HUES6 (cell line): ENCODE measurements at regions not wholly inside any gene's neighbourhood (a gene's known extent, or its start where the extent isn't known, plus 50 kb on each side); places are given as distances from the start of the nearest gene placed in this dataset.

Experiments used
- H3K27ac ChIP-seq: 2 replicates; pipeline ENCODE4 v1.7.0; 2013; ENCODE audit warnings: low read depth, mild to moderate bottlenecking, low read length, inconsistent platforms
- H3K27me3 ChIP-seq: 2 replicates; pipeline ENCODE4 v1.6.1; 2013; ENCODE audit warnings: low read length; ENCODE audit not compliant: control insufficient read depth, insufficient read depth
- H3K36me3 ChIP-seq: 2 replicates; pipeline ENCODE4 v1.6.1; 2013; ENCODE audit warnings: low read length; ENCODE audit not compliant: control insufficient read depth, insufficient read depth
- H3K4me1 ChIP-seq: 2 replicates; pipeline ENCODE4 v1.6.1; 2013; ENCODE audit warnings: low read length; ENCODE audit not compliant: control insufficient read depth, insufficient read depth
- H3K4me3 ChIP-seq: 2 replicates; pipeline ENCODE4 v1.5.1; 2013; ENCODE audit warnings: low read depth, low read length
- H3K9ac ChIP-seq: one replicate; pipeline ENCODE4 v1.6.1; 2013; ENCODE audit warnings: mild to moderate bottlenecking, low read length
- H3K9me3 ChIP-seq: 2 replicates; pipeline ENCODE4 v1.6.1; 2013; ENCODE audit warnings: low read depth, low read length; ENCODE audit not compliant: control insufficient read depth, insufficient read depth

DNA sequence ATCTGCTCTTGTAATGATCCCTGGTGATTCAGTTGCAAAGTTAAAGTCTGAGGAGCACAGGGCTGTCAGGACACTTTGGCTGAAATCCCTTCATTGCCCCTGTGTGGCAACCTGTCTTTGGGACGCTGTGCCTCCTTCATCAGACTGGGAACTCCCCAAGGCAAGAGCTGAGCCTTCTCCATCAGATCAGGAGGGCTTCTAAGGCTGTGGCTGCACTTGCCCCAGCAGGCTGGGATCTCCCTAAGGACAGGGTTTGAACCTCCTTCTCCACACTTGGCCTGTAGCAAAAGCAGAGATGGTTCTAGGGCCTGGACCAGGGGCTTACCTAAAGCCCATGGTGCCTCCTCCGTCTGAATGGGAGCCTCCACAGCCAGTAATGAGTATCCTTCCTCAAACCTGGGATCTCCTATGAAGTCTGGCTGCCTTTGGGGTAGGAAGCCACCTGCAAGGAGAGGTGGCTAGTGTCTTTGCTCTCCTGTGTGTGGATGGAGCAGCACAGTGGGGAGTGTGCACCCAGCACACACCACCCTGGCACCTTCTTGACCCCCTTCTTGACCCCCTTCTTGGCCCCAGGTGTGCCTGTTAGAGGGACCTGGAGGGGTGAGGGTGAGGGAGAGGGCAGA, 79.0 kb upstream of the NKD1 start:
- peak overlapping the region; percentile 18; the same call in 1 of the 2 replicates for H3K27ac ChIP-seq
- H3K4me3 ChIP-seq: no peak overlapping the region
- no peaks in the 10 kb centered on the region for H3K36me3 ChIP-seq
- no peaks in the 10 kb centered on the region for H3K9me3 ChIP-seq
- H3K27me3 ChIP-seq: peaks cover 42% of the 10 kb centered on the region
- peaks cover 49% of the 10 kb centered on the region for H3K4me1 ChIP-seq
- H3K9ac ChIP-seq: peak overlapping the region; percentile 84

DNA sequence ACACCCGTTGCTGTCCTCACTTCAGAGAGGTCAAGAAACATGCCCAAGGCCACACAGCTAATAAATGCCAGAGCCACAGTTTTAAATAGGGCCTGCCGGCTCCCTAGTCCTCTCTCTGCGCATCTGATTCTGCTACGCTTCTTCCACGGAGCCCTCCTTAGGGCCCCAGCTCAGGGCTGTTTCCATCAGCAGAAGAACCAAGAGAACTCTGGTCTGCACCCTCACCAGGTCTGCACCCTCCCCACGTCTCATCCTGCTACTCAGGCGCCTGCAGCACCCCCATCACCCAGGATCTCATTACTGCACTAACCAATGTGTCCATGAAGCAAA, 79.5 kb upstream of the NKD1 start:
- H3K4me3 ChIP-seq: peak overlapping the region; percentile 55
- peaks cover 51% of the 10 kb centered on the region for H3K4me1 ChIP-seq
- H3K27ac ChIP-seq: peak overlapping the region; percentile 87; the same call in 1 of the 2 replicates
- H3K27me3 ChIP-seq: peaks cover 42% of the 10 kb centered on the region
- peak overlapping the region; percentile 84 for H3K9ac ChIP-seq
- no peaks in the 10 kb centered on the region for H3K9me3 ChIP-seq
- no peaks in the 10 kb centered on the region for H3K36me3 ChIP-seq

DNA sequence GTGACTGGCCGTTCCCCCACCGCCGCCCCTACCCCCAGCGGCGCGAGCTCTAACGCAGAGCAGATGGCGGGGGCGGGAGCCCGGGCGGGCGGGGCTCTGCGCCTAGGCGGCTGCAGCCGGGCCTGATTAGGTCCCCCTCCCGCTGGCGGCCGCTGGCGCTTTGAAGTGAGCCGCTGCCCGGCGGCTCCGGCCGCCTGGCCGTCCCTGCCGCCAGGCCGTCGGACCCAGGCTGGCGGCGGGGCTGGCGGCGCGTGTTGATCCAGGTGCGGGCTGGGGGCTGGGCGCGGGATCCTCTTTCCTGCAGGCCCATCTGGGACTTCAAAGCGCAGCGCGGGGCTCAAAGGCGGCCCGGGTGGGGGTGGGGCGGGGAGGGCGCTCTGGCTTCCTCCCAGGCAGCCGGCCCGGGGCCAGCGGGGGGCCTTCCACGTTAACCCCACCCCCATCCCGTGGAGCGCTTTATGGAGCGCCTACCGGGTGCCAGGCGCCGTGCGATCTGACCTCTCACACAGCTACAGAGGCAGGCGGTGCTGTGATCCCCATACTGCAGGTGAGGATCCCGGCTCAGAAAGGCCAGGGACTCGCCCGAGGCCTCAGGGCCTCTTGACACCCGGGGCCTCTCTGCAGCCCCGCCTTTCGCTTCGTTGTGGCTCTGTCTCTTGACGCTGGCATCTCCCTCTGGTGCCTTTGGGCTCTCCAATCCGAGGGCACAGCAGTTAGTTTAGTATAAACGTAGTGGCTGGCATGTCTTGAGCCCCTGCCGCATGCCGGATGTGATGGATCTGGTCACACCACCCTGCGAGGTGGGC, 80.0 kb upstream of the NKD1 start:
- Histone ChIP-seq H3K4me1 (peaks cover 51% of the 10 kb centered on the region), H3K27me3 (peaks cover 42% of the 10 kb centered on the region), H3K9me3 (no peaks in the 10 kb centered on the region), H3K4me3 (peak overlapping the region; percentile 55), H3K9ac (peak overlapping the region; percentile 84), H3K36me3 (no peaks in the 10 kb centered on the region), H3K27ac (peak overlapping the region; percentile 87; the same call in 1 of the 2 replicates)

DNA sequence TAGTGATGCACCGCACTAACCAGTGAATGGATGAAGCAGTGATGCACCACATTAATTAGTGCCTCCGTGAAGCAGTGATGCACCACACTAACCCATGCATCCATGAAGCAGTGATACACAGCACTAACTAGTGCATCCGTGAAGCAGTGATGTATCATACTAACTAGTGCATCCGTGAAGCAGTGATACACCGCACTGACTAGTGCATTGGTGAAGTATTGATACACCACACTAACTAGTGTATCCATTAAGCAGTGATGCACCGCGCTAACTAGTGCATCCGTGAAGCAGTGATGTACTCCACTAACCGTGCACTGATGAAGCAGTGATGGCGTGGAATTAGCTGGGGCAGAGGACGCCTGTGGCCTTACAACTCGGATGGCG, 80.6 kb upstream of the NKD1 start:
- Histone ChIP-seq H3K4me1 (peaks cover 56% of the 10 kb centered on the region), H3K27me3 (peaks cover 42% of the 10 kb centered on the region), H3K4me3 (peak overlapping the region; percentile 55), H3K9ac (peak overlapping the region; percentile 46), H3K27ac (no peak overlapping the region), H3K36me3 (no peaks in the 10 kb centered on the region), H3K9me3 (no peaks in the 10 kb centered on the region)

DNA sequence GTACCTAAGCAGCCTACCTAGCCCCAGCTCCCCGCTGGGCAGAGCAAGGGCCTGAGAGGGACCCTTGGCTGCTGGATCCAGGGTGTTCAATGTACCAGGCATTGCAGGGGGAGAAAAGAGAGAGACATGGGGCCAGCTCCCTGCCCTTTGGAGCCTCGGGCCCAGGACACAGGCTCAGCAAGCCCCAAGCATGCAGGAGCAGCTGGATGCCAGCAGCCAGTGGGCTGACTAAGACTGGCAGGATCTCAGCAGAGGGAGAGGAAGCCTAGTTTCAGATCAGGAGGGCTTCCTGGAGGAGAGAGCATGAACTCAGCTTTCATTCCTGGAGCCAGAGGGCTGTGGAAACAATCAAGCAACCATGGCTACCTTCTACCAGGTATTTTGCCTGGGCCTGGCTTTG, 82.0 kb upstream of the NKD1 start:
- H3K9me3 ChIP-seq: no peaks in the 10 kb centered on the region
- H3K9ac ChIP-seq: no peak overlapping the region
- H3K4me1 ChIP-seq: peaks cover 63% of the 10 kb centered on the region
- no peaks in the 10 kb centered on the region for H3K36me3 ChIP-seq
- H3K27ac ChIP-seq: no peak overlapping the region
- H3K4me3 ChIP-seq: no peak overlapping the region
- peaks cover 42% of the 10 kb centered on the region for H3K27me3 ChIP-seq

DNA sequence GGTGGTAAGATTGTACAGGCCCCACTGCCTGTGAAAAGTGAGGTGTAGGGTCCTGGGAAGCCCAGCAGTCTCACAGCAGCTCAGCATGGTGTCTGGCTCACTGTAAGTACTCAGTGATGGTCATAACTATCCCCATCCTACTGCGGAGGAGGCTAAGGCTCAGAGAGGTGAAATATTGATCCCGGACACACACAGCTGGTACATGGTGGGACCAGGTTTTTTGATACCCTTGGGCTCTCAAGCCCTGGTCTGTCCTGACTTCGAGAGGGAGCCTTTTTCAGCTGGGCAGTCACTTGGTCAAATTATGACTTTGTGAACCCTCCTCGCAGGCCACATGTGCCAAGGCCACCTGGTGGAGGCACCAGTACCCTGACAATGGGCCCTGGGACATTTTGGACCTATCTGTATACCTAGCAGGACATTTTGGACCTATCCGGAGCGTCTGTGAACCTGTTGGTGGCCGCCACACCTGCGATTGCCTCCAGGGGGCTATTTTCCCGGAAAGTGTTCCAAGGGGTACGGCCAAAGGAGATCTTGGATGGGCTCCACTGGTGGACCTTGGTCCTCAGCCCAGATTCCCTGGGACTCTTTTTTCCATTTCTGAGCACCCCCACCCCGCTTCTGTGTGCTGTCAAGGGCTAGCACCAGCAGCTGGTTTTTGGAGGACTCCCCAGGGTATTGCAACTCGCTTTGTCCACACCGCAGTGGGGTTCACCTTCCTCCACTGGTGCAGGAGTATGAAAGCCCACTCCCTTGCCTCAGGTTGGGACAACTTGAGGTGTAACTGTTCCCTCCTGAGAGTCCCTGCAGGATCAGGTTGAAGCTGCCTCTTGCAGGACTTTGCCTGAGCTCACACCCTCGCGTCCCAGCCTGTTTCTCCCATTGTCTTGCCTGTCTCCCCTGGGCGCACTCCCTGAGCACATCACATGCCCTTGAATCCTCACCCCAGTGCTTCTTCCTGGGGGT, 83.6 kb upstream of the NKD1 start:
- Histone ChIP-seq H3K4me1 (peaks cover 56% of the 10 kb centered on the region), H3K27me3 (peaks cover 41% of the 10 kb centered on the region), H3K36me3 (no peaks in the 10 kb centered on the region)

DNA sequence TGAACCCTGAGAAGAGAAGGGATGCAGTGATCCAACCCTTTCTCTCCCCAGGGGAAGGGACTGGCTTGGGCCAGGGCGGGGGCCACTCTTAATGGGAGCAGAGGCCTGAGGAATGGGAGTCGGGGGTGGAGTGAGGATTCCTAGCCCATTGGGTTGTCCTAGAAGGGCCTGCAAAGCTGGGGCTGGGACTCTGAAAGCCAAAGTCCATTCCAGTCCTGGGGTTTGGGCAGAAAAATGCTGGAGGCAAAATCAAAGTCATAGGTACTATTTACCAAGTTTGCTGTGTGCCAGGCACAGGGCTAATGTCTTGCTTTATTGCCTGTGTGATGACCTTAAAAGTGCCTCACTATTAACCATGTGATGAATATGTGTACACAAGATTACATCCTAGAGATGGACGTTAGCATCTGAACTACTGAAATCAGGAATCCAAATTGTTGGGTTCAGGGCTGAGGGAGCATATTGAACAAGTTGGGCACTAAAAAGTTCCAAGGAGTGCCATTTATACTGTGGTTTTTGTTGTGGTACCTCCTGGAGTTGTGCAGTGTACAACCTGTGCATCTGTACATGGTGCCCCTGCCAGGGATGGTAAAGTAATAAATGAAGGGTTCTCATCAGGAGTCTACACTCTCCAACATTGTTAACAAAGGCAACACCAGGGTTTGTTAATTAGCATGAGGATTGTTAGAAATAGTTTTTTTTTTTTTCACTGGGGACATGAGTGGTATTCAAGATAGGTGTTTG, 84.4 kb upstream of the NKD1 start:
- H3K27me3 ChIP-seq: peaks cover 33% of the 10 kb centered on the region
- H3K9ac ChIP-seq: peak overlapping the region; percentile 39
- peak overlapping the region; percentile 10; the same call in 1 of the 2 replicates for H3K27ac ChIP-seq
- H3K9me3 ChIP-seq: no peaks in the 10 kb centered on the region
- no peak overlapping the region for H3K4me3 ChIP-seq
- peaks cover 56% of the 10 kb centered on the region for H3K4me1 ChIP-seq
- H3K36me3 ChIP-seq: no peaks in the 10 kb centered on the region

More for the DNA sequence above, 83.6 kb upstream of the NKD1 start:
- Histone ChIP-seq H3K27ac (no peak overlapping the region), H3K9me3 (no peaks in the 10 kb centered on the region), H3K9ac (no peak overlapping the region), H3K4me3 (no peak overlapping the region)

DNA sequence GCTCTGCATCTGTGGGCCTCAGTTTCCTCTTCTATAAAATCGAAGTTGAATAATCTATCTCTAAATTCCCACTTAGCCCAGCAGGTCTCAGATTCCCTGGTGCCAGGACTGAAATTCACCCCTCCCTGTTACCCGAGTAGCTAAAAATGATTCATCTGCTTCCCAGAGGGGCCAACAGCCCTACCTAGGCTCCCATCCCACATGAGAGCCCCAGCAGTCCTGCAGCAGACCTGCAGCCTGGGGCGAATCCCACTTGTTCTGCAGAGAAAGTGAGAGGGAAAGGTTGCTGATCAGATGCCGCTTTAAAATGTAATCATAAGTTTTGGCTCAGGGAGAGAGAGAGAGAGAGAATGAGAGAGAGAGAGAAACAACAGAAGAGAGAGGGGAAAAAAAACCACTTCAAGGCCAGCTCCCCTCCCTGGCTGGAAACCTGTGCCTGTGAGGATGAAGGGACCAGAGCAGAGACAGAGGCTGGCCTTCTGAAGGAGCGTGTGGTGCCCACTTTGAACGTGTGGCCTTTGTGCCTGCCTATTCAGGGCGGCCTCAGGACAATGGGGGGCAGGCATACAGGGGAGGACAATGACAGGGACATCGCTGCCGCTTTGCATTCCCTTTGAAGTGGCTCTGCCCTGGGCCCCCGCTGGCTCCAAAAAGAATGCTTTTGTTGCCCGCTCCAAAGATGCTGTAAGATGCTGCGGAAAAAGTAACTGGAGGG, 85.2 kb upstream of the NKD1 start:
- Histone ChIP-seq H3K36me3 (no peaks in the 10 kb centered on the region), H3K4me1 (peaks cover 59% of the 10 kb centered on the region), H3K4me3 (no peak overlapping the region), H3K9me3 (no peaks in the 10 kb centered on the region), H3K27ac (no peak overlapping the region; the same call in 1 of the 2 replicates), H3K27me3 (peaks cover 28% of the 10 kb centered on the region), H3K9ac (peak overlapping the region; percentile 39)

DNA sequence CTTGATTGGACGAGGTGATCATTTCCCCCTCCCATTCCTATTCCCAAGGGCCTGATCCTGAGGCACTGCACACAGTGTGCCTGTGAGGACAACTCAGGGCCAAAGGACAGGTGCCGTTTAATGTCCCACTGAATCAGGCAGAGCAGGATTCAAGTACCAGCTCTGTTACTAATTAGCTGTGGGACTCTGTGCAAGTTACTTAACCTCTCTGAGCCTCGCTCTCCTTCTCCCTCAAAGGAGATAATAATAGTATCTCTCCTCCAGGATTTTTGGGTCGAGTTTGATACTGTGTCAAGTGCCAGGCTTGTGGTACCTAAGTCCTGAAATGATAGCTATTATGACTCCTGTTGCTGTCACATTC, 86.8 kb upstream of the NKD1 start:
- Histone ChIP-seq H3K4me1 (peaks cover 53% of the 10 kb centered on the region), H3K27ac (no peak overlapping the region)

More for the DNA sequence above, 86.8 kb upstream of the NKD1 start:
- no peaks in the 10 kb centered on the region for H3K9me3 ChIP-seq
- no peak overlapping the region for H3K9ac ChIP-seq
- peaks cover 16% of the 10 kb centered on the region for H3K27me3 ChIP-seq
- no peaks in the 10 kb centered on the region for H3K36me3 ChIP-seq
- H3K4me3 ChIP-seq: no peak overlapping the region
